ENCODE measurements at regions not wholly inside any gene's neighbourhood (a gene's known extent, or its start where the extent isn't known, plus 50 kb on each side); places are given as distances from the start of the nearest gene placed in this dataset.

GRCh38 chr9:126561582-126561981, 52.1 kb upstream of the LMX1B start:
- H4K20me1 ChIP-seq (ENCODE audit: low read length): no peaks in the 10 kb centered on the region
- no peaks in the 10 kb centered on the region for H3K9me2 ChIP-seq (replicated peaks; ENCODE audit: low read length)
- H3K36me3 ChIP-seq (ENCODE audit: low read depth, low read length): no peaks in the 10 kb centered on the region
- ChIA-PET CTCF (no interaction called here), POLR2A (ENCODE audit: unreplicated experiment) (no interaction called here)
- no peak overlapping the region for H3K4me3 ChIP-seq (ENCODE audit: low read length)
- H2AFZ ChIP-seq (ENCODE audit: low read length): no peak overlapping the region
- no peaks in the 10 kb centered on the region for H3K4me1 ChIP-seq (ENCODE audit: insufficient read depth, low read length)
- H3K79me2 ChIP-seq (ENCODE audit: low read length): no peaks in the 10 kb centered on the region
- no TSS peak for BruUV-seq (replicated peaks)
- ATAC-seq: no peak
- no peak for DNase-seq
- H3K9ac ChIP-seq (ENCODE audit: low read length): no peak overlapping the region
- H3K27me3 ChIP-seq (ENCODE audit: low read length): peaks cover 30% of the 10 kb centered on the region
- no peaks in the 10 kb centered on the region for H3K9me3 ChIP-seq (ENCODE audit: low read length)
- no peak overlapping the region for H3K4me2 ChIP-seq (ENCODE audit: low read length)
- intact Hi-C loops (cut with micrococcal nuclease): no loop called here
- no peaks in the 10 kb centered on the region for H3F3A ChIP-seq (ENCODE audit: low read length, unreplicated experiment)
- TF ChIP-seq CTCF (conservative IDR thresholded peaks at IDR 0.05; ENCODE audit: low read depth, low read length) (no peak), EZH2phosphoT487 (IDR thresholded peaks at IDR 0.05; ENCODE audit: borderline replicate concordance, low read length) (no peak), EZH2 (IDR thresholded peaks at IDR 0.05; ENCODE audit: low read length, unreplicated experiment) (no peak)
- H3K27ac ChIP-seq (ENCODE audit: low read length): no peak overlapping the region

GRCh38 chr9:126563556-126563955, 50.2 kb upstream of the LMX1B start:
- intact Hi-C loops (cut with micrococcal nuclease): no loop called here
- H3K4me1 ChIP-seq (ENCODE audit: insufficient read depth, low read length): no peaks in the 10 kb centered on the region
- no peak for TF ChIP-seq EZH2phosphoT487 (IDR thresholded peaks at IDR 0.05; ENCODE audit: borderline replicate concordance, low read length)
- TF ChIP-seq EZH2 (IDR thresholded peaks at IDR 0.05; ENCODE audit: low read length, unreplicated experiment): no peak
- TF ChIP-seq CTCF (conservative IDR thresholded peaks at IDR 0.05; ENCODE audit: low read depth, low read length): no peak
- no peaks in the 10 kb centered on the region for H3K79me2 ChIP-seq (ENCODE audit: low read length)
- BruUV-seq (replicated peaks): no TSS peak
- ChIA-PET CTCF (no interaction called here), POLR2A (ENCODE audit: unreplicated experiment) (no interaction called here)
- no peak overlapping the region for H2AFZ ChIP-seq (ENCODE audit: low read length)
- H3K4me2 ChIP-seq (ENCODE audit: low read length): no peak overlapping the region
- no peaks in the 10 kb centered on the region for H4K20me1 ChIP-seq (ENCODE audit: low read length)
- H3K4me3 ChIP-seq (ENCODE audit: low read length): no peak overlapping the region
- no peak overlapping the region for H3K27ac ChIP-seq (ENCODE audit: low read length)
- no peaks in the 10 kb centered on the region for H3F3A ChIP-seq (ENCODE audit: low read length, unreplicated experiment)
- H3K9me3 ChIP-seq (ENCODE audit: low read length): no peaks in the 10 kb centered on the region
- H3K9me2 ChIP-seq (replicated peaks; ENCODE audit: low read length): no peaks in the 10 kb centered on the region
- no peaks in the 10 kb centered on the region for H3K36me3 ChIP-seq (ENCODE audit: low read depth, low read length)
- peaks cover 30% of the 10 kb centered on the region for H3K27me3 ChIP-seq (ENCODE audit: low read length)
- ATAC-seq: no peak
- no peak overlapping the region for H3K9ac ChIP-seq (ENCODE audit: low read length)
- DNase-seq: no peak

Data from PC-3 (cell line).